Head of caudate nucleus (tissue), 42 donors: ENCODE measurements at regions not wholly inside any gene's neighbourhood (a gene's known extent, or its start where the extent isn't known, plus 50 kb on each side); places are given as distances from the start of the nearest gene placed in this dataset.

Experiments
- DNase-seq, 42 donors: peaks; one replicate each; pipeline versions ENCODE4 v3.0.0 to v3.0.0-alpha.2; 2020 to 2021; ENCODE audit warnings: mixed read lengths in 7 of 42
- intact Hi-C: fragments of 100-400 bp; cut with DNase I; formaldehyde crosslinking; loops from one replicate; pipeline ENCODE4 v1.15.0; 2022

- intact Hi-C loops, result no loop called here
- no peak for DNase-seq
Observed at GRCh38 chr12:93243382-93243688, 134.4 kb upstream of the NUDT4 start.

- intact Hi-C loops, result no loop called here
Observed at GRCh38 chr12:93243689-93244513, 133.8 kb upstream of the NUDT4 start.

GRCh38 chr12:93244514-93245077 lies 133.1 kb upstream of the NUDT4 start:
- intact Hi-C loops, result no loop called here
- no peak for DNase-seq

More at GRCh38 chr12:93243689-93244513, 133.8 kb upstream of the NUDT4 start:
- peak in 1 of 42 donors; percentile 38 for DNase-seq

- DNase-seq, result no peak
- intact Hi-C loops, result no loop called here
Observed at GRCh38 chr12:93245543-93245942, 132.2 kb upstream of the NUDT4 start.

GRCh38 chr12:93247313-93247991 lies 130.3 kb upstream of the NUDT4 start:
- intact Hi-C loops, result no loop called here

GRCh38 chr12:93252221-93252620 lies 125.5 kb upstream of the NUDT4 start:
- no peak for DNase-seq
- intact Hi-C loops, result no loop called here

More at GRCh38 chr12:93247313-93247991, 130.3 kb upstream of the NUDT4 start:
- DNase-seq, result no peak

- intact Hi-C loops, result no loop called here
- no peak for DNase-seq
Observed at GRCh38 chr12:93254911-93255310, 122.8 kb upstream of the NUDT4 start.

- intact Hi-C loops, result no loop called here
- no peak for DNase-seq
Observed at GRCh38 chr12:93256256-93256969, 121.3 kb upstream of the NUDT4 start.

- DNase-seq, result no peak
- intact Hi-C loops, result no loop called here
Observed at GRCh38 chr12:93261505-93262094, 116.1 kb upstream of the NUDT4 start.

GRCh38 chr12:93272997-93273396 lies 104.7 kb upstream of the NUDT4 start:
- intact Hi-C loops, result no loop called here
- no peak for DNase-seq

GRCh38 chr12:93273834-93274564 lies 103.7 kb upstream of the NUDT4 start:
- intact Hi-C loops, result no loop called here
- no peak for DNase-seq

GRCh38 chr12:93274937-93275336 lies 102.8 kb upstream of the NUDT4 start:
- intact Hi-C loops, result no loop called here
- DNase-seq, result no peak

- DNase-seq, result no peak
- intact Hi-C loops, result no loop called here
Observed at GRCh38 chr12:93275589-93275988, 102.1 kb upstream of the NUDT4 start.

GRCh38 chr12:93279565-93280412 lies 97.9 kb upstream of the NUDT4 start:
- DNase-seq, result no peak
- intact Hi-C loops, result no loop called here

GRCh38 chr12:93287149-93287548 lies 90.6 kb upstream of the NUDT4 start:
- DNase-seq, result no peak
- intact Hi-C loops, result no loop called here

- DNase-seq, result no peak
- intact Hi-C loops, result no loop called here
Observed at GRCh38 chr12:93288626-93289025, 89.1 kb upstream of the NUDT4 start.

- intact Hi-C loops, result no loop called here
Observed at GRCh38 chr12:93290391-93290790, 87.3 kb upstream of the NUDT4 start.

GRCh38 chr12:93292213-93292612 lies 85.5 kb upstream of the NUDT4 start:
- intact Hi-C loops, result no loop called here

More at GRCh38 chr12:93290391-93290790, 87.3 kb upstream of the NUDT4 start:
- DNase-seq, result no peak

More at GRCh38 chr12:93292213-93292612, 85.5 kb upstream of the NUDT4 start:
- DNase-seq, result no peak
